D721Med (cell line): ENCODE measurements at regions not wholly inside any gene's neighbourhood (a gene's known extent, or its start where the extent isn't known, plus 50 kb on each side); places are given as distances from the start of the nearest gene placed in this dataset.

ENCODE experiments used
- DNase-seq: peaks from one replicate; pipeline ENCODE4 v3.0.0; 2011; ENCODE audit warnings: low spot score; ENCODE audit not compliant: insufficient read length
- FAIRE-seq: peaks from 2 replicates; lab custom pipeline; 2011; peaks lifted over from hg19 to GRCh38; lab: Jason Lieb, UNC
- TF ChIP-seq, protein P1 (sequence below): IDR thresholded peaks from 2 replicates; pipeline ENCODE4 v1.5.1; 2012; ENCODE audit warnings: mild to moderate bottlenecking, control low read depth; ENCODE audit not compliant: insufficient read depth; ENCODE audit errors: missing control alignments

GRCh38 chr12:78703820-78704525 lies 160.6 kb upstream of the SYT1 start:
- DNase-seq (no peak), FAIRE-seq (no peak)
- TF ChIP-seq, protein P1, sequence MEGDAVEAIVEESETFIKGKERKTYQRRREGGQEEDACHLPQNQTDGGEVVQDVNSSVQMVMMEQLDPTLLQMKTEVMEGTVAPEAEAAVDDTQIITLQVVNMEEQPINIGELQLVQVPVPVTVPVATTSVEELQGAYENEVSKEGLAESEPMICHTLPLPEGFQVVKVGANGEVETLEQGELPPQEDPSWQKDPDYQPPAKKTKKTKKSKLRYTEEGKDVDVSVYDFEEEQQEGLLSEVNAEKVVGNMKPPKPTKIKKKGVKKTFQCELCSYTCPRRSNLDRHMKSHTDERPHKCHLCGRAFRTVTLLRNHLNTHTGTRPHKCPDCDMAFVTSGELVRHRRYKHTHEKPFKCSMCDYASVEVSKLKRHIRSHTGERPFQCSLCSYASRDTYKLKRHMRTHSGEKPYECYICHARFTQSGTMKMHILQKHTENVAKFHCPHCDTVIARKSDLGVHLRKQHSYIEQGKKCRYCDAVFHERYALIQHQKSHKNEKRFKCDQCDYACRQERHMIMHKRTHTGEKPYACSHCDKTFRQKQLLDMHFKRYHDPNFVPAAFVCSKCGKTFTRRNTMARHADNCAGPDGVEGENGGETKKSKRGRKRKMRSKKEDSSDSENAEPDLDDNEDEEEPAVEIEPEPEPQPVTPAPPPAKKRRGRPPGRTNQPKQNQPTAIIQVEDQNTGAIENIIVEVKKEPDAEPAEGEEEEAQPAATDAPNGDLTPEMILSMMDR = no peak

DNA sequence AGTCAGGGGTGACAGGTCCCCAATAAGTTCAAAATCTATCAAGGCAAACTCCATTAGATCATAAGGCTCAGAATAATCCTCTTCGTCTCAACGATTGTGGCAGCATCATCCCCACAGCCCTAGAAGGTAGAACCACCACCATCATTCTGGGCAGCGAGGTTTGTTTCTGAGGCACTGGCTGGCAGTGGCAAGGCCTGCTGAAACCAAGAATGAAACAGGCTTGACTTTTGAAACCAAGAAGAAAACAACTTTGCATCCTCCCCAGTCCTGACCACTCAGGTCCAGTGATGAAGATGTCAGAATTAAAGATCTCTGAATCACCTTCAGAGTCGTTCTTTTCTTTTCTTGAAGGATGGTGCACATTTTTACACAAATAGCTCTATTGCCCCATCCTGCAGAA lies 152.6 kb upstream of the SYT1 start:
- FAIRE-seq (no peak), DNase-seq (no peak)
- TF ChIP-seq, protein P1 = no peak

DNA sequence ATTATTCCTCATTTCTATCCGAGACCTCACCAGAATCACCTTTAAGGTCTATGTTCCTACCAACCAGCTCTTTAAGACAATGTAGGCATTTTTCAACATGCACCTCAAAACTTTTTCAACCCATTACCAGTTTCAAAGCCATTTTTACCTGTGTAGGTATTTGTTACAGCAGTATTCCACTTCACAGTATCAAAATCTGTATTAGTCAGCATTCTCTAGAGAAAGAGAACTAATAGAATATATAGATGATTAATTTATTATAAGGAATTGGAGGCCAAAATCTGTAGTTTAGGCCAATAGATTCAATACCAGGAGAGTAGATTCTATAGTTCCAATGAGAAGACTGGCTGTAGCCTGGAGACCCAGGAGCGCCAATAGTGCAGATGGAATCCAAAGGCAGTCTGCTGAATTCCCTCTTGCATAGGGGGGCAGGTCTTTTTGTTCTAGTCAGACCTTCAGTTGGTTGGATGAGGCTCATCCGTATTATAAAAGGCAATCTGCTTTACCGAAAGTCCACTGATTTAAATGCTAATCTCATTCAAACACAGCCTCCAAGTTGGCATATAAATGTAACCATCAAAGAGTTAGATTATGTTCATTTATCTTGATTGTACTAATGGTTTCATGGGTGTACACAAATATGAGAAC lies 151.6 kb upstream of the SYT1 start:
- DNase-seq (no peak), FAIRE-seq (peak; percentile 55)
- TF ChIP-seq, protein P1 = no peak

- DNase-seq = no peak
- TF ChIP-seq, protein P1 = no peak
- no peak for FAIRE-seq
Measured at GRCh38 chr12:78719721-78720120, 144.9 kb upstream of the SYT1 start.

DNA sequence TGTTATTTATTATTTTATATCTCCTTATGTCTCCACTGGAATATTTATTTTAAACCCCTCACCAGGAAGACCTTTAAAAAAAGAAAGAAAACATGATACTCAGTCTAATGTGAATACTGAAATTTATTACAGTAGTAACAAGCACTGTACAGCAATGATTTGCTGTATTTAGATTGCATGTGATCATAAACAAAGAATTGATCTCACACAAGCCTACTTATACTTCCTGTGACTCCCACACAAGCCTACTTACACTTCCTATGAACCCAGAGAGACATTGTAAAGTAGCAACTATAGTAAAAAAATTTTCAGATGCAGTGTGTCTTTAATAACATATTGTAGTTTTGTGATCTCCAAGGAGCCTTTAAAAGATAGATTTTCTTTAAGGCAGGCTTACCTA lies 142.7 kb upstream of the SYT1 start:
- DNase-seq (no peak), FAIRE-seq (no peak)
- TF ChIP-seq, protein P1 = no peak

DNA sequence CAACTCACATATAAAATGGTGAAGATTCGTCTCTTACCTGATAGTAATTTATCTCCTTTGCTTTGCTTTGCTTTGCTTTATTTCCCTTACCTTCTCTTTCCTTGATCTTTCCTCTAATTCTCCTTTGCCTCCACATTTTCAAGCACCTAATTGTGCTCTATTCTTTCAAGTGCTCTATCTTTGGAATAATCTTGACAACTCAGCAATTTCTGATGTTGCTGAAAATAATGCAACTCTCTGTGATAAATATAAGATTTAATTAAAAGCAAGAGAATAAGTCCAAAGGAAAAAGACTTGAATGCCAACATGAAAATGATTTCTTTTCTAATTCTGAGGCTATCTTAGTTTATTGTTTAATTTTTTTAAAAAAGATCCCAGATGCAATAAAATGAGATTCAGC lies 139.5 kb upstream of the SYT1 start:
- no peak for FAIRE-seq
- TF ChIP-seq, protein P1 = no peak
- DNase-seq = no peak

DNA sequence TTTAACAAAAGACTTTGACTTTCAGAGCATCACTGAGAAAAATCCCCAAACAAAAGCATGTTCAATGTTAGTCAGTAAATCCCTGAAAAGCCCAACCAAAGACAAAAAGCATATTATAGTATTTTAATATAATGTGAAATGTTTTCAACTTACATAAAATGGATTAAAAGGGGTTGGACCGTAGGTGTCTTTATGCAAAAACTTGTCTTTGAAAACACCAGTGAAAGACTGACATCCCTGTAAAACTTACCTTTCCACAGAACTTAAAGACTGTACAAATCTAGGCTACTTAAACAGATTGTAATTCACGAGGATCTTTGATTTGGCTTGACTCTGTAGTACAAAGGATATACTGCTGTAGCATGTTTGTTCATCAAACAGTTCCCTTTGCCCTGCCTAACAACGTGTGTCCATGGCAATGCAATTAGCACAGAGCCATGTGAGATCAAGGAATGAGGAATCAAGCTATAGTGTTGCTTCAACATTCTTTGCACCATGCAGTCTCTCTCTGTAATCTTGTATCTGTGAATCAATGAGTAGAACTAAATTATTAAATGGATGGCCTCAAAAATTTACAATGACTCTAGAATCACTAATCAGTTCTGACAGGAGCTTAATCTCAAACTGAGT lies 138.5 kb upstream of the SYT1 start:
- FAIRE-seq (no peak), DNase-seq (no peak)
- TF ChIP-seq, protein P1 = no peak
